Mesenteric fat pad (tissue), 1 donor: ENCODE measurements at regions not wholly inside any gene's neighbourhood (a gene's known extent, or its start where the extent isn't known, plus 50 kb on each side); places are given as distances from the start of the nearest gene placed in this dataset.

Experiments used
- DNase-seq: peaks from one replicate; pipeline ENCODE4 v3.0.0-alpha.2; 2020; ENCODE audit warnings: low spot score
- donor health status: DM: yes; HTN: yes; CAD: no.

GRCh38 chr2:143828763-143829537 lies 691.0 kb downstream of the ZEB2 start:
- DNase-seq: no peak

GRCh38 chr2:143824791-143825190 lies 695.1 kb downstream of the ZEB2 start:
- no peak for DNase-seq

GRCh38 chr2:143823876-143824275 lies 694.7 kb downstream of the ARHGAP15 start:
- no peak for DNase-seq

- DNase-seq: no peak
These were observed 694.1 kb downstream of the ARHGAP15 start for GRCh38 chr2:143823296-143823695.

GRCh38 chr2:143822736-143823135 lies 693.5 kb downstream of the ARHGAP15 start:
- no peak for DNase-seq

- no peak for DNase-seq
These were observed 690.5 kb downstream of the ARHGAP15 start for GRCh38 chr2:143819764-143820163.

- no peak for DNase-seq
These were observed 690.0 kb downstream of the ARHGAP15 start for GRCh38 chr2:143819190-143819735.
